Left lung (tissue), 4 donors: ENCODE measurements at regions not wholly inside any gene's neighbourhood (a gene's known extent, or its start where the extent isn't known, plus 50 kb on each side); places are given as distances from the start of the nearest gene placed in this dataset.

Experiments
- ATAC-seq: fragments of 200-7000 bp; cut with Tn5 transposase; one replicate; pipeline ENCODE4 v1.9.1; 2020; ENCODE audit warnings: moderate library complexity
- DNase-seq, 4 donors: peaks; one replicate each; pipeline ENCODE4 v3.0.0-alpha.2; 2013 to 2020
- H3K27ac ChIP-seq, 2 donors: fragments of 200-600 bp; sonication (generic) in 1 of 2; one replicate each; pipeline versions ENCODE4 v1.5.0 to v1.8.0; 2020 to 2021
- H3K27me3 ChIP-seq, 2 donors: fragments of 200-600 bp; sonication (generic) in 1 of 2; one replicate each; pipeline versions ENCODE4 v1.5.0 to v1.8.0; 2020 to 2021
- H3K36me3 ChIP-seq, 2 donors: fragments of 200-600 bp; sonication (generic) in 1 of 2; one replicate each; pipeline versions ENCODE4 v1.5.0 to v1.8.0; 2020 to 2021
- H3K4me1 ChIP-seq, 2 donors: fragments of 200-600 bp; one replicate each; pipeline ENCODE4 v1.8.0; 2021
- H3K4me3 ChIP-seq, 2 donors: fragments of 200-600 bp; sonication (generic) in 1 of 2; one replicate each; pipeline versions ENCODE4 v1.5.0 to v1.8.0; 2020 to 2021; ENCODE audit warnings: mild to moderate bottlenecking in 1 of 2
- H3K9me3 ChIP-seq, 2 donors: fragments of 200-600 bp; sonication (generic) in 1 of 2; one replicate each; pipeline versions ENCODE4 v1.5.0 to v1.8.0; 2020 to 2021
- intact Hi-C, 2 donors: fragments of 100-400 bp; cut with DNase I; formaldehyde crosslinking; loops; one replicate each; pipeline versions ENCODE4 v1.11.2 to v1.14.2; 2022
- TF ChIP-seq, protein P1 (sequence below), 2 donors: fragments of 200-600 bp; sonication (generic) in 1 of 2; IDR thresholded peaks; one replicate each; pipeline versions ENCODE4 v1.5.0 to v1.8.0; 2021; ENCODE audit warnings: antibody characterized with exemption in 2 of 2
- donor health status: DM: no; HTN: yes; CAD: no.
- donor health status: DM: no; HTN: no; CAD: no.

GRCh38 chr11:45056529-45056928 lies 89.9 kb upstream of the PRDM11 start:
- DNase-seq (no peak), ATAC-seq (no peak)
- Histone ChIP-seq H3K4me3 (no peak overlapping the region), H3K36me3 (no peaks in the 10 kb centered on the region), H3K4me1 (no peaks in the 10 kb centered on the region), H3K9me3 (no peaks in the 10 kb centered on the region), H3K27ac (no peak overlapping the region), H3K27me3 (no peaks in the 10 kb centered on the region)
- intact Hi-C loops = no loop called here
- TF ChIP-seq, protein P1, sequence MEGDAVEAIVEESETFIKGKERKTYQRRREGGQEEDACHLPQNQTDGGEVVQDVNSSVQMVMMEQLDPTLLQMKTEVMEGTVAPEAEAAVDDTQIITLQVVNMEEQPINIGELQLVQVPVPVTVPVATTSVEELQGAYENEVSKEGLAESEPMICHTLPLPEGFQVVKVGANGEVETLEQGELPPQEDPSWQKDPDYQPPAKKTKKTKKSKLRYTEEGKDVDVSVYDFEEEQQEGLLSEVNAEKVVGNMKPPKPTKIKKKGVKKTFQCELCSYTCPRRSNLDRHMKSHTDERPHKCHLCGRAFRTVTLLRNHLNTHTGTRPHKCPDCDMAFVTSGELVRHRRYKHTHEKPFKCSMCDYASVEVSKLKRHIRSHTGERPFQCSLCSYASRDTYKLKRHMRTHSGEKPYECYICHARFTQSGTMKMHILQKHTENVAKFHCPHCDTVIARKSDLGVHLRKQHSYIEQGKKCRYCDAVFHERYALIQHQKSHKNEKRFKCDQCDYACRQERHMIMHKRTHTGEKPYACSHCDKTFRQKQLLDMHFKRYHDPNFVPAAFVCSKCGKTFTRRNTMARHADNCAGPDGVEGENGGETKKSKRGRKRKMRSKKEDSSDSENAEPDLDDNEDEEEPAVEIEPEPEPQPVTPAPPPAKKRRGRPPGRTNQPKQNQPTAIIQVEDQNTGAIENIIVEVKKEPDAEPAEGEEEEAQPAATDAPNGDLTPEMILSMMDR (IDR thresholded peaks at IDR 0.05) = no peak

DNA sequence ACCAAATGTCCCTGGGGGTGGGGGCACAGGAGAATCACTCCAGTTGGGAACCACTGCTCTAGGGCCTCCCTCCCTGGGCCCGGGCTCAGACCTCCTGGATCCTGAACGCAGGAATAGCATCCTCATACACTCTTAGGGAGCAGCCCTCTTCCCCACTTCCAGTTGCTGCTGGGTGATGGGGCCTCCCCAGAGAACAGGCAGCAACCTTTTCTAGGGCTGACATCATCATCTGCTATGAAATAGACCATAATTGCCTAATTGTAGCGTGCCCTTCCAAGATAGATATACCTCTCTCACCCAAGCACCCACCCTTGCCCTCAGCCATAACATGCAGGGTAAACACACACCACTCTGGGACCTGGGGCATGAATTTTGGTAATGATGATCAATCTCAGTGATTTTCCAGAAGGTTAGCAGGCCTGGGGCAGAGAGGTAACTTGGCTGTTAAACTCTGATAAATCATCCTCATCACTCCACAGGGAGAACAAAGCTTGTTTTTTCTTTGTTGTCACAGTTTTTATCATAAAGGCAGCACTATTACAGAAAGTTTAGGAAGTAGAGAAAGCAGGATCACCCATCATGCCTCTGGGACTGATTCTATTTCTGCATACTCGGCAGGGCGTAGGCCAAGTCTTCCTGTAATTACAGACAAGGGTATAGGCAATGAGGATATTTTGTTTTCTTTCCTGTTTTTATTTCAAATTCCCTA lies 88.3 kb upstream of the PRDM11 start:
- Histone ChIP-seq H3K27ac (no peak overlapping the region), H3K36me3 (no peaks in the 10 kb centered on the region), H3K4me1 (no peaks in the 10 kb centered on the region), H3K9me3 (peaks cover 0 to 1% of the 10 kb centered on the region in 2 donors), H3K27me3 (no peaks in the 10 kb centered on the region), H3K4me3 (no peak overlapping the region)
- peak; percentile 34 for ATAC-seq
- no peak for DNase-seq
- intact Hi-C loops = no loop called here
- TF ChIP-seq, protein P1 (IDR thresholded peaks at IDR 0.05) = no peak

DNA sequence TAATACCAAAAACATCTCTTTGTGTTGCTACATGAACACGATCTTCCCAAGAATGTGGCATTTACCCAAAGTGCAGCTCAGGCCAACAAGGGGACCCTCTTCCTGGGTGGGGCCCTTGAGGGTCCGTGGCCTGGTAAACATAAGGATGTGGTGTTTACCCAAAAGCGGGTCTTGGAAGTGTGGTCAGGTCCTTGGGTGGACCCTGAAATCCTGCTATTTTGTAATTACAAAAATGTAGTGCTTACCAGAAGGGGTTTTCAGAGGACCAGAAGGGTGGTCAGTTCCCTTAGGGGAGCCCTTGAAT lies 87.8 kb upstream of the PRDM11 start:
- H3K27ac ChIP-seq = no peak overlapping the region
- TF ChIP-seq, protein P1 (IDR thresholded peaks at IDR 0.05) = no peak
- intact Hi-C loops = no loop called here
- no peak overlapping the region for H3K4me3 ChIP-seq
- ATAC-seq = no peak
- H3K27me3 ChIP-seq = no peaks in the 10 kb centered on the region
- no peaks in the 10 kb centered on the region for H3K36me3 ChIP-seq
- no peaks in the 10 kb centered on the region for H3K4me1 ChIP-seq
- DNase-seq = no peak
- H3K9me3 ChIP-seq = peaks cover 0 to 6% of the 10 kb centered on the region in 2 donors

DNA sequence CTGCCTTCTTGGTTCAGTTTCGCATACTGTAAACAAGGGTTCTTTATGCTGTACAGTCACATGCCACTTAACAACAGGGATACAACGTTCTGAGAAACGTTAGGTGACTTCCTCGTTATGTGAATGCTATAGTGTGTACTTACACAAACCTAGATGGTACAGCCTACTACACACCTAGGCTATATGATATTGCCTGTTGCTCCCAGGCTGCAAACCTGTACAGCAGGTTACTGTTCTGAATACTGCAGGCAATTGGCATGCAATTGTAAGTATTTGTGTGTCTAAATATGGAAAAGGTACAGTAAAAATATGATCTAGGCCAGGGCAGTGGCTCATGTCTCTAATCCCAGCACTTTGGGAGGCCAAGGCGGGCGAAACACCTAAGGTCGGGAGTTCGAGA lies 85.7 kb upstream of the PRDM11 start:
- Histone ChIP-seq H3K27me3 (no peaks in the 10 kb centered on the region), H3K4me1 (no peaks in the 10 kb centered on the region), H3K4me3 (no peak overlapping the region), H3K9me3 (peaks cover 0 to 14% of the 10 kb centered on the region in 2 donors), H3K36me3 (no peaks in the 10 kb centered on the region), H3K27ac (no peak overlapping the region)
- ATAC-seq = no peak
- intact Hi-C loops = no loop called here
- DNase-seq = no peak
- TF ChIP-seq, protein P1 (IDR thresholded peaks at IDR 0.05) = no peak

GRCh38 chr11:45061641-45062040 lies 84.8 kb upstream of the PRDM11 start:
- no peak for DNase-seq
- no peak for ATAC-seq
- Histone ChIP-seq H3K27me3 (no peaks in the 10 kb centered on the region), H3K27ac (no peak overlapping the region), H3K36me3 (no peaks in the 10 kb centered on the region), H3K4me3 (no peak overlapping the region), H3K9me3 (peaks cover 0 to 17% of the 10 kb centered on the region in 2 donors), H3K4me1 (no peaks in the 10 kb centered on the region)
- TF ChIP-seq, protein P1 (IDR thresholded peaks at IDR 0.05) = no peak
- intact Hi-C loops = no loop called here
